Dedifferentiated amniotic fluid mesenchymal stem cell (primary cell): ENCODE measurements at regions not wholly inside any gene's neighbourhood (a gene's known extent, or its start where the extent isn't known, plus 50 kb on each side); places are given as distances from the start of the nearest gene placed in this dataset.
"Not testable (repeated sequence)": the region's sequence is repeated elsewhere in the genome, so short reads cannot be mapped to it uniquely, and the experiment has no call there.

Source experiments
- DNase-seq: peaks from one replicate; pipeline ENCODE4 v3.0.0-alpha.2; 2016; ENCODE audit errors: extremely low spot score

DNA sequence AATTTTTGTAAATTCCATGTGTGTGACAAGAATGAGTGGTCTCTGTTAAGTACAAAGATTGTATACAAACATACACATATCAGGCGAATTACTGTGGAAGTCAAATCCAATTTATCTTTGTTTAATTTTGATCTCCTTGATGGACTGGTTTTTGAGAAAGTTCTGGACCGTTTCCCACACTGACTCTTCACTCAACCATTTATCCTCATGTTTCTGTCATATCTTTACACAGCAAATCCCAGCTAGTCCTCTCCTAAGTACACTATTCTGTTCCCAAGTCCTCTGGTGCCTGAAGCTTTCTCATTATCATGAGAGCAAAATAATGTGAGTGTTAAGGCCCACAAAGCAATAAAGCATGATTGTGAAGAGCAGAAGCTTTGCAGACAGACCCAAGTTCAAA is 189.9 kb downstream of the WNT5A start:
- no peak for DNase-seq

DNA sequence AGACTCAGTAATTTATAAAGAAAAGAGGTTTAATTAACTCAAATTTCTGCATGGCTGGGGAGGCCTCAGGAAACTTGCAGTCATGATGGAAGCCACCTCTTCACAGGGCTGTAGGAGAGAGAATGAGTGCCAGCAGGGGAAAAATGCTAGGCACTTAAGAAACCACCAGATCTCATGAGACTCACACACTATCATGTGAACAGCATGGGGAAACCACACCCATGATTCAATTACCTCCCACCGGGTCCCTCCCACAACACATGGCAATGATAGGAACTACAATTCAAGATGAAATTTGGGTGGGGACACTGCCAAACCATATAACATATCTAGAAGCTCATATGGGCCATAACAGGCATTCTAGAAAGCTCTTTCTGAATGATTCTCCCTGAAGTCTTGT is 190.3 kb downstream of the WNT5A start:
- DNase-seq, result no peak

DNA sequence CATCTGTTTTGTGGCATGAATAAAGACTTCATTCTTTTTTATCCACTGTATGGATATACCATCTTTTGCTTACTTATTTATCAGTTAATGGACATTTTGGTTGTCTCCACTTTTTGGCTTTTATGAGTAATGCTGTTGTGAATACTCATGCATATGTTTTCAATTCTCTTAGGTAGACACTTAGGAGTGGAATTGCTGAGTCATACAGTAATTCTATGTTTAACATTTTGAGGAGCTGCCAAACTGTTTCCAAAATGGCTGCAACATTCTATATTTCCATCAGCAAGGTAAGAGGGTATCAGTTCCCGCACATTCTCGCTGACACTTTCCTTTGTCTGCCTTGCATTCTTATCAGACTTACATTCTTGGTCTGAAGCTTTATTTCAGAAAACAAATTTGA is 191.1 kb downstream of the WNT5A start:
- peak; percentile 68 for DNase-seq

DNA sequence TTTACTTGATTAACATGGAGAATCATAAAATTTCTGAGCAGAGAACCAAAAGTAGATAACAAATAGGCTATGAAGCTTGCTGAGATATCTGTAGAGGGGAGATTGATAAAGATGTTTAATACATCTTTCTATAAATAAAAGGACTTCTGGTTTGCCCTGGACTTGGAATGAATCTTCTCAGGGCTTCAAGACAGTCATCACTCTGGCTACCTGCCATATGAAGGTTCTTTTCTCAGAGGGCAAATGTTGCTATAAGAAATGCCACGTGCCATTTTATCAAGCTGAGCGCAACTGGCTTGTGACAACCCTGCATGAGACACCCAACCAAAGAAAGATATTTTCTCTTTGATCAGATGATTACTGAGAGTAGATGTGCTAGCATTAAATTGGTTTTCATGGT is 192.5 kb downstream of the WNT5A start:
- no peak for DNase-seq

DNA sequence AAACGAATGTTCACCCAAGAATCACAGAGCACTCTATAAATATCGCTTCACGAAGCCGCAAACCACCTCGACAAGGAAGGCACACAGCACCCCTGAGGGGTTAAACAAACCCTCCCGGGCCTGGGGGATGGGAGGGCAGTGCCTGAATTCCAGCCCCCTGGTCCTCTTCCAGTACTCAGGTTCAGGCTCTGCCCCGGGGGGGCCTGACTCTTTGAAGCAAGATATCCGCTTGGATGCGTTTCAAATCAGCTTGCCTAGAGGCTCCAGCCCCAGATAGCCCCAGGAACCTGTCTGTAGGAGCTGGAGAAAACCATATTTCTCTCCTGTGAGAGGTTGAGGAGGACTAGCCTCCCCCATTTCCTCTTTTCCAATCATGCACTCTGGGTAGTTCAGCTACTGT is 194.7 kb downstream of the WNT5A start:
- DNase-seq, result no peak

DNA sequence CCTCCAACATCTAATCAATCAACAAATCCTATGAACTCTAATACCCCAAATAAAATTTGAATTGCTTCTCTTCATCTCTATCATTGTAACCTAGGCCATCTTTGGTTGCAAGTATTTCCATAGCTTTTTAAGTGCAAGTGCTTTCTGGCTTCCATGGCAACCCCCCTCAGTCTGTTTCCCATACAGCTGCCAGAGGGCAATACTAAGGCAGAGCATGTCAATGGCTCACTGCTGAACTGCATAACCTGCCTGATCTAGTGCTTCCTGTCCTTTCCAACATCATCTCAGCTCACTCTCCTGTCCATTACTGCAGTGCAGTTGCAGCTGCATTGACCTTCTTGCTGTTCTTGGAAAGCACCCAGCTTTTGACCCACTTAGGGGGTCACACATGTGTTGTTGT is 198.4 kb downstream of the WNT5A start:
- no peak for DNase-seq

DNA sequence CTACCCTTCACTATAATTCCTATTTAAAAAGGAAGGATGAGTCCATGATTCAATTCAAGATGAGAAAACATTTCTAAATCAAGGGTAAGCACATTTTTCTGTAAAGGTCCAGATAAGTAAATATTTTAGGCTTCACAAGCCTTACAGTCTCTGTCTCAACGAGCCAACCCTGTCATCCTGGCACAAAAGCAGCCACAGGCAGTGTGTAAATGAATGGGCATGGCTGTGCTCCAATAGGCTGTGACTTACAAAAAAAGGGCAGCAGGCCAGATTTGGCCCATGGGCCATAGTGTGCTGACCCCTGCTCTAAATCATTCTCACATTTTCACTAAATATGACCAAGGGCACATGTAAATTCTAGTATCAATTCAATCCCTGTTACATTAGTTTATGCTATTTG is 200.4 kb downstream of the WNT5A start:
- DNase-seq, result no peak

DNA sequence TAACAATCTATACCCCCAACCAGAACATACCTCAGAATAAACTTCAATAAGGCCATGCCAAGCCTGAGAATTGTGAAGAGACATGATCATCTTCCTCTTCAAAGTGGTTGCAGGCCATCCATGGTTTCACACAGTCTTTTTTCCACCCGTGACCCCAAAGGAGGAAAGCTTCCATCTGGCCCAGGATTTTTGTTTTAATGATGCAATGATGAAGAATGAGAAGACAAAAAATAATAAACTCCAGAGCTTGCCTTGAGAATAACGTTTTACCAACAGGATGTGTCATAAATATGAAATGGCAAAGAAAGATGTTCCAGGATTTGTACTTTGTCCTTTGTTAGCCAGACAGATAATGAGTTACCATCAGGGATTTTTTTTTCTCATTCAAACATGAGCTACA is 201.9 kb downstream of the WNT5A start:
- no peak for DNase-seq

DNA sequence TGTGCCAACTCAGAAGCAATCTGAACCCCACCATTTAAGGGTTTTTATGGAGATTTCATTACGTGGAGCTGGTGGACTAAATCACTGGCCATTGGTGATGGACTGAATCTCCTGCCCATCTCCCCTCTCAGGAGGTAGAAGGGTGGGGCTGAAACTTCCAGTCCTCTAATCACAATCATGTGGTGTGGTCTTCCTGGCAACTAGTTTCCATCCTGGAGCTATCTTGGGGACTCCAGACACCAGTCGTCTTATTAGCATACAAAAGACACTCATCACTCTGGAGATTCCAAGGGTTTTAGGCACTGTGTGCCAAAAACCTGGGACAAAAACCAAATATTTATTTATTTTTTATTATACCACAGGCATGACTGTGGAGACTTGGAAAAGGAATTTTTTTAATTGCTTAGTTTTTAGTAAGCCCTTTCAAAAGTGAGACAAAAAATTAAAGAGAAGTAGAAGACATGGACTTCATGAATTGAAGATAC is 203.6 kb downstream of the WNT5A start:
- no peak for DNase-seq

DNA sequence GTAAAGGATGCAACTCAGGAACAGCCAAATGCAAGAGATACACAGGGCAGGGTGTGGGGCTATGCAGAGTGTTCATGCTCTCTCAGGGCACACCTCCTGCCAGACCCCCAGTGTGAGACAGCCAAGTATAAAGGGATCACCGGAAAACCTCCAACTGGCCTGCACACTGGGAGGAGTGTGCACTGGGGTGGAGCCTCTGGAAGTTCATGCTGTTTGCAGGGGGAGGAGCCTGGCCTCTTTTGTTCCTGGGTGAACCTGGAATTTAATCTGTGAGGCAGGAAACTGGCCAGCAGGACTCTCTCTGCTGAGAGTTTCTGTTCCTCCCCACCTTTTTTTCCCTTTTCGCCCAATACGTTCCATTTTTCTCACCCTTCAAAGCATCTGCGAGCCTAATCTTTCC is 204.1 kb downstream of the WNT5A start:
- DNase-seq, result no peak

DNA sequence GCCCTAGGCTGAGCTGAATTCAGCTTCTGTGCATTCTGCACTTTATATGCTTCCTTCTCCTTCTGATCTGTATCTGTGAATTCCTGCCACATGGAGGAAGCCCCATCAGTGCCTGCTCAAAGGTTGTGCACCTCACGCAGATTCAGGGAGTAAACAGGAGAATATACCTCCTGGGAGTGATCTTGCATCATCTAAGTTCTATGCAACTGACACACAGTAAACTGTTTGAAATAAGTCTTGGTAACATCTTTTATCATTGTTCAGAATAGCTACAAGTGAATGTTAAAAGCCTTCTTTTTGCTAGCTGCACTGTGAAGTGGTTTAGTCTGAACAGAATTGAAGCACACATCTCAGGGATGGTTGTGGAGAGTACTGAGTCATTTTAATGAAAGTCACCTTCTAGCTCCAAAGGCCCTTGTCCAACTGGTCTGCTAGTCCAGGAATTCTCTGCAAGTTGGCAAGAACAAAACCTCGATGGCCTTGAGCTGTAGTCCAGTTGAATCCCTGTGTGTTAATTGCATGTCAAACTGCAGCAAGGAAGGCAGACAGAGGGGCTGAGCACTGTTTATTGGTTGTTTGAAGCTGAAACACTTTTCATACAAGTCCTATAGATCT is 215.0 kb downstream of the WNT5A start:
- no peak for DNase-seq

DNA sequence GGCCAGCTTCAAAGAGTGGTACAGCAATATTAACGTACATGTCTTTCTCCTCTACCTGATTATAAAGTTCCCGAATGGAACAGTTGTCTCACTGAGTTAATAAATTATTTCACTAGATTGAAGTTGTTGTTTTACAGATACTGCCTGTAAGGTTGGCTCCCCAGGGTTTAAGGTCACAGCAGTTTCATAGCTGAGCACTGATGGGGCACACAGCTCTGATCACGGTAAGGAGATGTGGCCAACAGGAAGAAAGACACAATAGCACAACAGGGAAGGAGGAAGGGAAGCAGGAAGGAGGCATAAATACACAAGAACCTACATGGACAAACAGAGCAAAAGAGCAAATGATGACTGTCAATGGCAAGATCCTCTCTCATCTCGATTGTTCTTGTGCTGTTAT is 215.6 kb downstream of the WNT5A start:
- DNase-seq, result no peak

DNA sequence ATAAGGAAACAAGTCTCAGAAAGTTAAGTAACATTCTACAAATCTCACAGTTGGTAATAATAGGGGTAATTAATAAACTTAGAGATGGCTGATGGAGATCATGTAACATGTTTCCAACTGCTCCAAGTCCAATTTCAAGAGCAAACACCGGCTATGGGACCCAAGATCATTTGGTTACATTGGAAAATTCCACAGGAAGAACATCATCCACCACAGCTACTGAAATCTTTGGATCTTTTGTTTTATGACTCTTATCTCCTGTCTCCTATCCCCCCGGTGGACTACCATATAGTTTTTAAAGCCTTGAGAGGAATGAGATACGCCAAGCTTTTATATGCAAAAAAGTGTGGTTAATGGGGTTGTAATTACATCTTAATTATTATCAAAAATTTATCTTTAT is 216.1 kb downstream of the WNT5A start:
- DNase-seq, result no peak

DNA sequence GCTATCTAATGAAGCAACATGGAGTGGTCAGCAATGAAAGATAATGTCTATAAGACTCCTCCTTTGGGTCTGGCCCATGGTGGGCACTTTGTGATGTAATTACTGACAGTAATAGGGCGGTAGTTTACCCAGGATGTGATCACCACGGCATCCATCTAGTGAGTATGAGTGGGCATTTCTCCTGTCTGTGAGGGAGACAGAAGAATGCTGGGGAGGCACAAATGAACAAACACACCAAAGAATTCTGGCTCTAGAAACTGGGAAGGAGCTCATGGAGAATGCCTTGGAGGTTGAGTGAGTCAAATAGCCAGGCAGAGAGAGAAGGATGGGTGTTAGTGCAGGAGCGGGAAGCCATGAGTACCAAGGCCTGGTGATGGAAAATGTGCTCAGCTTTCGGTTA is 217.5 kb downstream of the WNT5A start:
- no peak for DNase-seq

DNA sequence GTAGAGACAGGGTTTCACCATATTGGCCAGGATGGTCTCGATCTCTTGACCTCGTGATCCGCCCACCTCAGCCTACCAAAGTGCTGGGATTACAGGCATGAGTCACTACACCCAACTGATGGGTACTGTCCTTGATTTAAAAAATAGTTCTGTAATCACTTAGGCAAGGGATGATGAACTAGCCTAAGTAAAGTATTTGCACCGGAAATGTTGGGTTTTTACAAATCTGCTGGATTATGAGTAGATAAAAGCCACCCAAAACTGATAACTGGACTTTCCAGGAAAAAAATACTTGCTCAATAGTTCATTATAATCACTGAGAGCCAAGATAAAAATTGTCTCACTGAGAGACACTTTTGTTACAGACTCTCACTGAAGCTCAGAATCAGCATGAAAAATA is 218.0 kb downstream of the WNT5A start:
- no peak for DNase-seq

DNA sequence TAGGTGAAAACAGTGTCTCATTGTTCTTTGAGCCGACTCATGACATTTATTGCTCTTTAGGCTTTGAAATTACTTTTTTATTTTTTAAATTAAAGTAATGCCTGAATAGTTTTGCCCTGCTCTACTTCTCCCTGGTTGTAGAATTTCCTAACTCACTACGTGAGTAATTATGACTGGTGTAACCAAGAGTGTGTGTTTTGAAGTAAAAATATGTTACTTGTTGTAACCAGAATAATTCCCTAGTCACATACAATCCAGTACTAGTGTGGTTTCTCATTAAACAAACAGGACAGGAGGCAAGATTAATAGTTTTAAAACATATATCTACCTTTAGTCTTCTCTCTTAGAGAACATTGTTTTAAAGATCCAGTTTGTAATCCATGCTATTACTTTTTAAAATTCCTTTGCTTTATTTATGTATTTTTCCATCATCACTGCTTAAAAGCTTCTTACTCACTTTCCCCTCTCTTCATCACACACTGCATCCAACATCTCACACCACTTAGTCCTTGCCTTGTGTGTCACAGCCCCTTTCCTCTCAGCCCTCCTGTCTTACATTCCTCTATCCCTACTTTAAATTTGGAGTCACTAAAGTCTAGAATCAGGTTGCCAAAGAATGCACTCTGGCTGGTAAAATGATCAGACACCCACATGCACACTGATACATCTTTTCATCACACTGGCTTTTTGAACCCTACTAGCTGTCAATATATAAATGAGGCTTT is 219.7 kb downstream of the WNT5A start:
- DNase-seq, result no peak

DNA sequence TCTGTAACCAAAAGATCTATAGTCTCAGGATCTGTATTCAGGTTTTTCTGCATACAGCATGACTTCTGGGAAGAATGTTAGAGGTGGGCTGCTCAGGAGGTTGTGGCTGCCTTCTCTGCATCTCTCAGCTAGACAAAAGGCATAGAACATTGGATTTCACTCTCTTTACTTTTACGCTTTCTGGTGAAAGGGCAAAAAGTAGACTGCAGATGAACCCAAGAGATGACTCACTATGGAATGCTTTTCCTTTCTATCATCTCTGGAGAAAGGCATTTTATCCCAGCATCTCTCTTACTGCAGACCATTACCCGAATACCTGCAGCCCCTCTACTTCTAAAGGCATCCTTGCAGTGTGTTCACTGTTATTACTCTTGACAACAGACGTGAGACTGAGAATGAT is 222.2 kb downstream of the WNT5A start:
- DNase-seq, result no peak

DNA sequence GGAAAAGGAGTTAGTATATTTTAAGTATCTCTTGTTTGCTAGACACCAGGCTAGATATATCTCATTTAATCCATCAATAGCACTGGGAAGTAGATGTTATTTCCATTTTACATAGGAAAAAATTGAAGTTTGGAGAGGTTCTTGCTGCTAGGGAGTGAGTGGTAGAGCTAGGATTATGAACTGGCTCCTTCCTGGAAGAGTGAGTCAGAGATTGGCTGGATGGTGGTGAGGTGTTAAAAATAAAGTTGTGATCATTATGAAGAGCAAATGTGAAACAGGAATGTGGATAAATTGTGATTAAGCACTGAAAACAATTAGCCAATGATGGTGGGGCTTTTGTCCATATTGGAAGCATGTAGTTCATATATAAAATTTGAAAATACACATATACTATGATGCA is 234.2 kb downstream of the WNT5A start:
- no peak for DNase-seq

DNA sequence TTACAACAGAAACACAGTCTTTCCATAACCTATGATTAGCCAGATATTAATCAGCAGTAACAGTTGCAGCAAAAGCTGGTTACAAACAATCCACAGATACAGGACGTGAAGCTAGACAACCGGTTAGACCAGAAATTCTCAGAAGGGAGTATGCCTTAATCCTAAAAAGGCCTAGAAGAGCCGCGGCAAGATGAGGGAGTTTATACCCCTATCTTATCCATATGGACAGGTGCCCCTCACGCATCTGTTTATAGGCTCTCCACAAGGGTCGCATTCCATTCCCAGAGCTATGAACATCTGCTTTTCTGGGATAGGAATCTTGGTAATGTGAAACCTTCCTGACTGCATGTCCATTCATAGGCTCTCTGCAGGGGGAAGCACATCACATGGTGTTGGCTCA is 237.9 kb downstream of the WNT5A start:
- DNase-seq, result not testable (repeated sequence)

DNA sequence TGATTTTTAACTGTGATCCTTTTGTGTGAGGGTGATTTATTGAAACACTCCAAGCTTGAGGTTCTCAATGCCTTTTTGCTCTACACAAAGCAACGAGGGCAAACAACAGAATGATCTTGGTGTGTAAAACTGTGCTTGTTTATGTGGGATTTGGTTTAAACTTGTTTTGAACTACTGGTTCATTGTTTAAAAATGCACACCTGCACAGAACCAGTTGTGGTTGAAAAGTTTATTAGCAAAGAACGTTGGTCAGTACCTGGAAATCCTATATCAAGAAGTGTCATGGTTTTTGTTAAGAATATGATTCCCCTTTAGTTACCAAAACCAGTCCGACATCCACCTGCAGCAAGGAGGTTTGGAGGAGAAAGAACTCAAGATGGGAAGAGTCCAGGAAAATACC is 239.4 kb downstream of the WNT5A start:
- DNase-seq, result no peak

DNA sequence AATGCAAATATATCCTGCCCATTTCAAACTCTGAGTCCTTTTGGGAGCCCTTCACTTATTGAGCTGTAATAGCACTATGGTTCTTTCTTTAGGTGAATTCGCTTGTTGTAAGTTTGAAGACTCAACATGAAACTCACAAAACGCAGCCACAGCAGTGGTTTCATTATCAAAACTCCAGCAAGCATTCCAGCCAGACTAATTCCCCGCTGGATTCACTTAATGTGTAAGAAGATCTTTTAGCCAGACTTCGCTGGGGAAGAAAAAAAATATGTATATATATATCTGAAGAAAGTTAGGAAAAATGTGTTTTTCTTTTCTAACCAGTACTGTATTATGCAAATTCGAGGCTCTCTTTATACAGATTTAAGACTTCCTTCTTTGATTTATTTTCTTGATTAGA is 241.1 kb downstream of the WNT5A start:
- no peak for DNase-seq

DNA sequence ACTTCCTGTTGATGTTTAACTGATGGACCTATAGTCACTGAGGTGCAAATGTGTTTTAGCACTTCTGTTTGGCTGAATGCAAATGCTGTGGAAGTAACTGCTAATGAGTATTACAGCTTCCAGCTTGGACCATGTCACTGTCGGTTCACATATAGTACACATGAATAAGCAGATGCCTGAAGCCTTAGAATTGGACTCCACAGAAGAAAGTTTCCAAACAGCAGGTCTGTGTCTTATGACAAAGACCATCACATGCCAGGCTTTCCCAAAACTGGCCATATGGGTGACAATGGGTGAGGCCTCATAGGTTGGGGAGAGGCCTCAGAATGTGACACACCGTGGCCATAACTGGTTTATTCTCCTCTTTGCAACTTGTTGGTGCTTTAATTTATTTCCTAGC is 241.8 kb downstream of the WNT5A start:
- DNase-seq, result no peak

DNA sequence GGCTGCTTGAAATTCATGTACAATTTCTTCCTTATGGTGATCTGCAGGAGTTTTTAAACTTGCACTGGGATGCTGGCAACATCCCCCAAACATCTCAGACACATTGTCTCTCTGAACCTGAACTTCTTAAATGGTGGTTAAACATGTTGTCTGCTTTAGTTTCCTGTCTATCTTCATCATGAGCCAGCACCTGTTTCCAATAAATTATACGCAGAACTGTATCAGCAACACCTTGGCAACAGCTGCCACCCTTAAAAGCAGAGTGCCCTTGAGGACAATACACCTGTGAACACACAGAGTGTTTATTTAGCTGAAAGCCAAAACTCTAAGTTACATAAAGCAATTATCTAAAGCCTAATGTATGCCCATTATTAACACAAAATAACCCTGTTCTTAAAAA is 242.9 kb downstream of the WNT5A start:
- DNase-seq, result no peak

DNA sequence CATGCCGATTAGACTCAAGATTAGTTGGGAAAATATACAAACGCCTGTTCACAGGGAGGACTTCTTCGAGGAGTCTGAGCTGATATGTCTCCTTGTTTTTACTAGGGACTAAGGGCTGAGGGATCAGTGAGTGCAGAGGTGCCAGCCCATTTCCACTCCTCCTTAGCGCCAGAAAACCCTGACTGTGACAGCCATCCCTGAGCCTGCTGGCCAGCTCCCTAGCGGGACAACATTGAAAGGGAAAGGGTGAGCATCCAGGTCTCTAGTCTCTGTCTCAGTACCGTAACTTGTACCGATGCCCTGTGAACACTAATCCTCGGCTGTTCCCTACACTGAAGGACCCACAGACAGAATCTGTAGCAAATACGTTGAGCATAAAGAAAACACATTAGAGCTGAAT is 243.4 kb downstream of the WNT5A start:
- no peak for DNase-seq
